BLaER1 (cell line): ENCODE measurements at regions not wholly inside any gene's neighbourhood (a gene's known extent, or its start where the extent isn't known, plus 50 kb on each side); places are given as distances from the start of the nearest gene placed in this dataset.
"Not testable (repeated sequence)": the region's sequence is repeated elsewhere in the genome, so short reads cannot be mapped to it uniquely, and the experiment has no call there.

Experiments
- H3K27ac ChIP-seq: shearing (Covaris generic); formaldehyde crosslinking; 2 replicates; pipeline ENCODE4 v1.8.1; 2022
- H3K27me3 ChIP-seq: shearing (Covaris generic); formaldehyde crosslinking; 2 replicates; pipeline ENCODE4 v1.8.1; 2022
- H3K36me3 ChIP-seq: shearing (Covaris generic); formaldehyde crosslinking; 2 replicates; pipeline ENCODE4 v1.8.1; 2022
- H3K4me1 ChIP-seq: shearing (Covaris generic); formaldehyde crosslinking; 2 replicates; pipeline ENCODE4 v1.8.1; 2022
- H3K4me2 ChIP-seq: shearing (Covaris generic); formaldehyde crosslinking; 2 replicates; pipeline ENCODE4 v1.8.1; 2022
- H3K4me3 ChIP-seq: shearing (Covaris generic); formaldehyde crosslinking; 2 replicates; pipeline ENCODE4 v1.8.1; 2022
- H3K9ac ChIP-seq: shearing (Covaris generic); formaldehyde crosslinking; 2 replicates; pipeline ENCODE4 v1.8.1; 2022
- H3K9me3 ChIP-seq: shearing (Covaris generic); formaldehyde crosslinking; 2 replicates; pipeline ENCODE4 v1.8.1; 2022
- H4K20me1 ChIP-seq: shearing (Covaris generic); formaldehyde crosslinking; 2 replicates; pipeline ENCODE4 v1.8.1; 2022
- Cebpa-rat ChIP-seq: shearing (Covaris generic); IDR thresholded peaks from 2 replicates; pipeline ENCODE4 v1.8.1; 2022

DNA sequence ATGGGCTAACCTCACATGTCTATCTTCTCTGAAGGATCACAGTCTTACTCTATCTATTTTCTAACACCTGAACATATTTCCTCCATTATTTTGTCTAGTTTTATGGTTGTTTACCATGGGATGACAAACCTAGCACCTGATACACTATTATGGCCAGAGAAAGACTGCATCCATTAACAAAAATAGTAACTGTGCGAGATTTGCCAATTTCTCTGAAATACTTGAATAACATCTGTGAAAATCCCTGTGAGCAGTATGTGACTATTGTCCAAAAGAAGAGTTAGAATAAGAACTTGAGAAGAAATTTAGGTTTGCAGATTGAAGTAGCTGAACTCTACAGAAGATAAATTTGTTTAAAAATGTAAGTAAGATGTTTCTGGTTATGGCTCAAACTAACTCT lies 142.0 kb upstream of the CDH11 start:
- Histone ChIP-seq H3K36me3 (no peaks in the 10 kb centered on the region), H3K4me1 (no peaks in the 10 kb centered on the region), H3K27me3 (no peaks in the 10 kb centered on the region), H3K9me3 (no peaks in the 10 kb centered on the region), H3K4me3 (no peak overlapping the region), H3K27ac (no peak overlapping the region), H4K20me1 (no peaks in the 10 kb centered on the region), H3K4me2 (no peak overlapping the region), H3K9ac (no peak overlapping the region)
- TF ChIP-seq Cebpa-rat = no peak

- Histone ChIP-seq H3K9ac (no peak overlapping the region), H3K27ac (no peak overlapping the region), H3K4me1 (no peaks in the 10 kb centered on the region), H3K4me3 (no peak overlapping the region), H3K9me3 (no peaks in the 10 kb centered on the region), H3K4me2 (no peak overlapping the region), H3K27me3 (no peaks in the 10 kb centered on the region), H4K20me1 (no peaks in the 10 kb centered on the region), H3K36me3 (no peaks in the 10 kb centered on the region)
- no peak for TF ChIP-seq Cebpa-rat
Measured at GRCh38 chr16:65260746-65261145, 138.9 kb upstream of the CDH11 start.

- no peak for TF ChIP-seq Cebpa-rat
- H3K4me2 ChIP-seq = no peak overlapping the region
- H3K27me3 ChIP-seq = no peaks in the 10 kb centered on the region
- no peaks in the 10 kb centered on the region for H3K4me1 ChIP-seq
- no peak overlapping the region for H3K9ac ChIP-seq
- no peaks in the 10 kb centered on the region for H4K20me1 ChIP-seq
- H3K4me3 ChIP-seq = no peak overlapping the region
- no peaks in the 10 kb centered on the region for H3K9me3 ChIP-seq
- H3K36me3 ChIP-seq = no peaks in the 10 kb centered on the region
- H3K27ac ChIP-seq = no peak overlapping the region
Measured at GRCh38 chr16:65254144-65254543, 132.3 kb upstream of the CDH11 start.

DNA sequence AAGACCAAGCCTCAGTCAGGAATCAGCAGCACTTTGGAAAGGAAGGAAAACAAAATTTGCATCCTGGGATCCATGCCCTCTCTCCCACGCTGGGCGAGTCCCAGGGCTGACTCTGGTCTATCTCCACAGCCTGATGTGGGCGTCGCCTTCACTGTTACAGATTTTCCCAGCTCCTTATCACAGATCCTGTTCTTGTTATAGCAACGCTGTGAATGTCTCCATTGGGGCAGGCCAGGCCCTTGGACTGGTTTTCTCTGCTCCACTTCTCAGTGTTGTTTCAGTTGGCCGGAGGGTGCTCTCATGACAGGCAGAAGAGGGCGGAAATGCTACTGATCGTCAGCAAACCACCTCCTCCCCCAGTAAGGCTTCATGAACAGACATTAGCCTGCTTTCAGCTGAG lies 127.9 kb upstream of the CDH11 start:
- H3K9me3 ChIP-seq = no peaks in the 10 kb centered on the region
- H3K27me3 ChIP-seq = no peaks in the 10 kb centered on the region
- H3K4me3 ChIP-seq = no peak overlapping the region
- no peaks in the 10 kb centered on the region for H4K20me1 ChIP-seq
- no peak overlapping the region for H3K4me2 ChIP-seq
- no peak overlapping the region for H3K9ac ChIP-seq
- no peak overlapping the region for H3K27ac ChIP-seq
- H3K36me3 ChIP-seq = no peaks in the 10 kb centered on the region
- TF ChIP-seq Cebpa-rat = no peak
- H3K4me1 ChIP-seq = no peaks in the 10 kb centered on the region

- H3K4me3 ChIP-seq = no peak overlapping the region
- no peaks in the 10 kb centered on the region for H4K20me1 ChIP-seq
- no peak overlapping the region for H3K9ac ChIP-seq
- no peaks in the 10 kb centered on the region for H3K9me3 ChIP-seq
- no peaks in the 10 kb centered on the region for H3K4me1 ChIP-seq
- H3K36me3 ChIP-seq = no peaks in the 10 kb centered on the region
- H3K27me3 ChIP-seq = no peaks in the 10 kb centered on the region
- no peak overlapping the region for H3K27ac ChIP-seq
- no peak overlapping the region for H3K4me2 ChIP-seq
- no peak for TF ChIP-seq Cebpa-rat
Measured at GRCh38 chr16:65244787-65245186, 122.9 kb upstream of the CDH11 start.

GRCh38 chr16:65235339-65236177 lies 113.7 kb upstream of the CDH11 start:
- H3K27me3 ChIP-seq = no peaks in the 10 kb centered on the region
- H3K27ac ChIP-seq = no peak overlapping the region
- H3K4me2 ChIP-seq = no peak overlapping the region
- H3K4me1 ChIP-seq = no peaks in the 10 kb centered on the region
- no peaks in the 10 kb centered on the region for H3K36me3 ChIP-seq
- no peaks in the 10 kb centered on the region for H4K20me1 ChIP-seq
- no peak overlapping the region for H3K9ac ChIP-seq
- no peaks in the 10 kb centered on the region for H3K9me3 ChIP-seq
- no peak overlapping the region for H3K4me3 ChIP-seq
- no peak for TF ChIP-seq Cebpa-rat

DNA sequence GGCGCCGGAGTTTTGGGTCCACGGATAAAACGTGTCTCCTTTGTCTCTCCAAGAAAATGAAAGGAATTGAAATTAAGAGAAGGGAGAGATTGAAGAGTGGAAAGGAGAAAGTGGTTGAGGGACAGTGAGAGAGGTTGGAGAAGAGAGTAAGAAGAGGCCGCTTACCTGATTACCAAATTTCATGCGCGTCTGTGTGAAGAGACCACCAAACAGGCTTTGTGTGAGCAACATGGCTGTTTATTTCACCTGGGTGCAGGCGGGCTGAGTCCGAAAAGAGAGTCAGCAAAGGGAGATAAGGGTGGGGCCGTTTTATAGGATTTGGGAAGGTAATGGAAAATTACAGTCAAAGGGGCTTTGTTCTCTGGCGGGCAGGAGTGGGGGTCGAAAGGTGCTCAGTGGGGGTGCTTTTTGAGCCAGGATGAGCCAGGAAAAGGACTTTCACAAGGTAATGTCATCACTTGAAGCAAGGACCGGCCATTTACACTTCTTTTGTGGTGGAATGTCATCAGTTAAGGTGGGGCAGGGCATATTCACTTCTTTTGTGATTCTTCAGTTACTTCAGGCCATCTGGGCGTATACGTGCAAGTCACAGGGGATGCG lies 113.0 kb upstream of the CDH11 start:
- H3K4me3 ChIP-seq, H3K9me3 ChIP-seq, H3K27me3 ChIP-seq, H3K27ac ChIP-seq, H3K4me2 ChIP-seq, H3K9ac ChIP-seq, H3K36me3 ChIP-seq, H3K4me1 ChIP-seq, H4K20me1 ChIP-seq: not testable (repeated sequence)

DNA sequence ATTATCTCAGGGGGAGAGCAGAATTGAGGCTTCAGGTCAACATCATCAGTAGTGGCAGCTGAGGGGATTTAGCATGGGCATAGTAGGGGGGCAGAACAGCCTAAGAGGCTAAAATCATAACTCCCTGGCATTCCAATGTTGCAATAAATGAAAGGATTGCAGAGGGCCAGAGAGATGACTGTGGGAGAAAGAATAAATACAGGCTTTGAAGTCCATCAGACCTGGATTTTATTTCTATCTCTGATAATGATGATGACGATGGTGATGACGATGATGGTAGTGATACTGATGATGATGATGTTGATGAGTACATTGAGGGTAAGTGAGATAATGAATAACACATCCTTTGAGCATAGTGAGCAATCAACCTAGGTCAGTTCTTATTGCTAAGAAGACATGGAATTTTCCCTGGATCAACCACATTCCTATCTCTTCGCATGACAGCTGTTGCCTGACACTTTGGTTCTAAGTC lies 107.4 kb upstream of the CDH11 start:
- no peak overlapping the region for H3K4me3 ChIP-seq
- no peak for TF ChIP-seq Cebpa-rat
- H3K4me1 ChIP-seq = no peaks in the 10 kb centered on the region
- H4K20me1 ChIP-seq = no peaks in the 10 kb centered on the region
- H3K36me3 ChIP-seq = no peaks in the 10 kb centered on the region
- H3K27me3 ChIP-seq = no peaks in the 10 kb centered on the region
- H3K9me3 ChIP-seq = no peaks in the 10 kb centered on the region
- no peak overlapping the region for H3K9ac ChIP-seq
- H3K27ac ChIP-seq = no peak overlapping the region
- H3K4me2 ChIP-seq = no peak overlapping the region

DNA sequence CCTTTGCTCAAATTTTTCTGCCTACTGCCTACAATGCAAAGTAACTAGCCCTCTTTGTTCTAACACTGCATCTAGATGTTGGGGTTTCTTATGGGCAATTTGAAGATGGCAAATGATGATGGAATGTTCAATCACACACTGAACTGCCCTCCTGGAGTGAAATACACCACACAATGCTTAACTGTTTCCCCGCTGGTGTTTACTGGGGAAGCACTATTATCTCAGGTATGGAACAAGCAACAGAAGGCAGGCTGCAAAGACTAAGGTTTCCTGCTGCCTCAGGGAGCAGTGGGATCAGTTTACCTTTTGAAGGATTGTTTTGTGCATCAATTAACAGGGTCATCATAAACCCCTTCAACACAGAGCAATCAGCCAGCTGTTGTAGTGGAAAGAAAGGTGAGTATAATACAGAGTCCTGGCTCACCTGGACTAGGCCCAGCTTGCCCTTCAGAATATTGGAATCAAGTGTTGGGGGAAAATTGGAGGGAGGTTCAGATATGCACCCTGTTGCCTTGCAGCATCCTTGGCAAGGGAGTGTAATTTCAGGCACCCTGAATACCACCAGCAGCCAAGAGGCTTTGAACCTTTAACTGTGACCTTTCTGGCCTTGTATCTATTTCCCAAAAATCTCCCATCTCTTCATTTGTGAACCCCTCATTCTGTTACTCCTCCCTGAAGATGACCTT lies 105.4 kb upstream of the CDH11 start:
- no peak overlapping the region for H3K4me2 ChIP-seq
- H3K27ac ChIP-seq = no peak overlapping the region
- H3K9me3 ChIP-seq = no peaks in the 10 kb centered on the region
- no peaks in the 10 kb centered on the region for H4K20me1 ChIP-seq
- no peaks in the 10 kb centered on the region for H3K4me1 ChIP-seq
- no peak overlapping the region for H3K9ac ChIP-seq
- no peaks in the 10 kb centered on the region for H3K27me3 ChIP-seq
- no peak overlapping the region for H3K4me3 ChIP-seq
- TF ChIP-seq Cebpa-rat = no peak
- H3K36me3 ChIP-seq = no peaks in the 10 kb centered on the region

GRCh38 chr16:65226077-65226476 lies 104.2 kb upstream of the CDH11 start:
- Histone ChIP-seq H3K4me3 (no peak overlapping the region), H3K9me3 (no peaks in the 10 kb centered on the region), H3K36me3 (no peaks in the 10 kb centered on the region), H3K27me3 (no peaks in the 10 kb centered on the region), H4K20me1 (no peaks in the 10 kb centered on the region), H3K4me1 (no peaks in the 10 kb centered on the region), H3K27ac (no peak overlapping the region), H3K9ac (no peak overlapping the region), H3K4me2 (no peak overlapping the region)
- no peak for TF ChIP-seq Cebpa-rat
